ENCODE measurements at regions not wholly inside any gene's neighbourhood (a gene's known extent, or its start where the extent isn't known, plus 50 kb on each side); places are given as distances from the start of the nearest gene placed in this dataset.

GRCh38 chr4:8685831-8686230, 93.3 kb downstream of the CPZ start (continued):
- TF ChIP-seq KDM4A (IDR thresholded peaks at IDR 0.05; ENCODE audit: low read depth, low read length, severe bottlenecking) (no peak), YY1 (IDR thresholded peaks at IDR 0.05; ENCODE audit: low read depth, low read length) (no peak), SRF (IDR thresholded peaks at IDR 0.05; ENCODE audit: low read depth, low read length) (no peak), TEAD4 (IDR thresholded peaks at IDR 0.05; ENCODE audit: low read depth, low read length) (no peak), SAP30 (IDR thresholded peaks at IDR 0.05; ENCODE audit: insufficient read depth, insufficient replicate concordance, low read length) (no peak), SP4 (IDR thresholded peaks at IDR 0.05; ENCODE audit: low read length) (no peak), NRF1 (IDR thresholded peaks at IDR 0.05; ENCODE audit: low read depth, low read length) (no peak), HDAC2 (IDR thresholded peaks at IDR 0.05; ENCODE audit: borderline replicate concordance in 1 of 2, low read depth in 2 of 2, low read length in 2 of 2) (no peak), TCF12 (IDR thresholded peaks at IDR 0.05; ENCODE audit: low read depth, low read length) (no peak), ASH2L (IDR thresholded peaks at IDR 0.05; ENCODE audit: low read length) (no peak), GTF2F1 (IDR thresholded peaks at IDR 0.05; ENCODE audit: borderline replicate concordance, low read depth, low read length) (no peak), GABPA (IDR thresholded peaks at IDR 0.05; ENCODE audit: borderline replicate concordance, insufficient read depth, low read length) (no peak), FOSL1 (IDR thresholded peaks at IDR 0.05; ENCODE audit: insufficient read depth, low read depth, low read length) (no peak), SUZ12 (IDR thresholded peaks at IDR 0.05; ENCODE audit: low read length) (no peak), SIRT6 (IDR thresholded peaks at IDR 0.05; ENCODE audit: low read length) (no peak)
- TF ChIP-seq, protein P1, sequence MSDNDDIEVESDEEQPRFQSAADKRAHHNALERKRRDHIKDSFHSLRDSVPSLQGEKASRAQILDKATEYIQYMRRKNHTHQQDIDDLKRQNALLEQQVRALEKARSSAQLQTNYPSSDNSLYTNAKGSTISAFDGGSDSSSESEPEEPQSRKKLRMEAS (IDR thresholded peaks at IDR 0.05) = no peak

Data from H1 (cell line).